SK-N-SH (cell line): ENCODE measurements at regions not wholly inside any gene's neighbourhood (a gene's known extent, or its start where the extent isn't known, plus 50 kb on each side); places are given as distances from the start of the nearest gene placed in this dataset.
"Not testable (repeated sequence)": the region's sequence is repeated elsewhere in the genome, so short reads cannot be mapped to it uniquely, and the experiment has no call there.

Experiments used
- NRF1 ChIP-seq: IDR thresholded peaks from 2 replicates; pipeline ENCODE4 v1.6.1; 2012; ENCODE audit warnings: low read depth, mild to moderate bottlenecking, low read length
- RFX5 ChIP-seq: IDR thresholded peaks from 2 replicates; pipeline ENCODE4 v1.6.1; 2012; ENCODE audit warnings: mild to moderate bottlenecking, improper control_type of control experiment, low read length
- TAF1 ChIP-seq: IDR thresholded peaks from 2 replicates; pipeline ENCODE4 v1.6.1; 2012; ENCODE audit warnings: low read depth, mild to moderate bottlenecking, low read length, moderate library complexity, borderline replicate concordance
- TEAD4 ChIP-seq: IDR thresholded peaks from 2 replicates; pipeline ENCODE4 v1.4.0; 2012; ENCODE audit warnings: mild to moderate bottlenecking, borderline replicate concordance; ENCODE audit not compliant: insufficient read depth
- YY1 ChIP-seq: IDR thresholded peaks from 2 replicates; pipeline ENCODE4 v1.4.0; 2012; ENCODE audit warnings: low read depth, mild to moderate bottlenecking
- TF ChIP-seq, protein P1 (sequence below): fragments of 200-600 bp; sonication (generic); IDR thresholded peaks from 2 replicates; pipeline ENCODE4 v1.6.1; 2017; ENCODE audit warnings: antibody characterized with exemption, mild to moderate bottlenecking, moderate library complexity
- TF ChIP-seq, protein P2 (sequence below): IDR thresholded peaks from 2 replicates; pipeline ENCODE4 v1.6.1; 2012; ENCODE audit warnings: mild to moderate bottlenecking, low read depth, low read length, moderate library complexity
- TF ChIP-seq, protein P3 (sequence below): IDR thresholded peaks from 2 replicates; pipeline ENCODE4 v1.4.0; 2012; ENCODE audit warnings: low read depth
- TF ChIP-seq, protein P4 (sequence below): fragments of 150-350 bp; IDR thresholded peaks from 2 replicates; pipeline ENCODE4 v1.6.1; 2017; ENCODE audit warnings: antibody characterized with exemption, low read length, low read depth, borderline replicate concordance

DNA sequence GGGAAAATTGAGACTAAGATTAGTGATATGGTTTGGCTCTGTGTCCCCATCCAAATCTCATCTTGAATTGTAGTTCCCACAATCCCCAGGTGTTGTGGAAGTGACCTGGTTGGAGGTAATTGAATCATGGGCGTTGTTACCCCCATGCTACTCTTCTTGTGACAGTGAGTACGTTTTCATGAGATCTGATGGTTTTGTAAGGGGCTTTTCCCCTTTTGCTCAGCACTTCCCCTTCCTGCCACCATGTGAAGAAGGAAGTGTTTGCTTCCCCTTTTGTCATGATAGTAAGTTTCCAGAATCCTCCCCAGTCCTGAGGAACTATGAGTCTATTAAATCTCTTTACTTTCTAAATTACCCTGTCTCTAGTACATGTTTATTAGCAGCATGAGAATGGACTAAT lies 729.9 kb upstream of the TPTE start:
- TF ChIP-seq, protein P1, sequence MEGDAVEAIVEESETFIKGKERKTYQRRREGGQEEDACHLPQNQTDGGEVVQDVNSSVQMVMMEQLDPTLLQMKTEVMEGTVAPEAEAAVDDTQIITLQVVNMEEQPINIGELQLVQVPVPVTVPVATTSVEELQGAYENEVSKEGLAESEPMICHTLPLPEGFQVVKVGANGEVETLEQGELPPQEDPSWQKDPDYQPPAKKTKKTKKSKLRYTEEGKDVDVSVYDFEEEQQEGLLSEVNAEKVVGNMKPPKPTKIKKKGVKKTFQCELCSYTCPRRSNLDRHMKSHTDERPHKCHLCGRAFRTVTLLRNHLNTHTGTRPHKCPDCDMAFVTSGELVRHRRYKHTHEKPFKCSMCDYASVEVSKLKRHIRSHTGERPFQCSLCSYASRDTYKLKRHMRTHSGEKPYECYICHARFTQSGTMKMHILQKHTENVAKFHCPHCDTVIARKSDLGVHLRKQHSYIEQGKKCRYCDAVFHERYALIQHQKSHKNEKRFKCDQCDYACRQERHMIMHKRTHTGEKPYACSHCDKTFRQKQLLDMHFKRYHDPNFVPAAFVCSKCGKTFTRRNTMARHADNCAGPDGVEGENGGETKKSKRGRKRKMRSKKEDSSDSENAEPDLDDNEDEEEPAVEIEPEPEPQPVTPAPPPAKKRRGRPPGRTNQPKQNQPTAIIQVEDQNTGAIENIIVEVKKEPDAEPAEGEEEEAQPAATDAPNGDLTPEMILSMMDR, result not testable (repeated sequence)
- TF ChIP-seq, protein P2, sequence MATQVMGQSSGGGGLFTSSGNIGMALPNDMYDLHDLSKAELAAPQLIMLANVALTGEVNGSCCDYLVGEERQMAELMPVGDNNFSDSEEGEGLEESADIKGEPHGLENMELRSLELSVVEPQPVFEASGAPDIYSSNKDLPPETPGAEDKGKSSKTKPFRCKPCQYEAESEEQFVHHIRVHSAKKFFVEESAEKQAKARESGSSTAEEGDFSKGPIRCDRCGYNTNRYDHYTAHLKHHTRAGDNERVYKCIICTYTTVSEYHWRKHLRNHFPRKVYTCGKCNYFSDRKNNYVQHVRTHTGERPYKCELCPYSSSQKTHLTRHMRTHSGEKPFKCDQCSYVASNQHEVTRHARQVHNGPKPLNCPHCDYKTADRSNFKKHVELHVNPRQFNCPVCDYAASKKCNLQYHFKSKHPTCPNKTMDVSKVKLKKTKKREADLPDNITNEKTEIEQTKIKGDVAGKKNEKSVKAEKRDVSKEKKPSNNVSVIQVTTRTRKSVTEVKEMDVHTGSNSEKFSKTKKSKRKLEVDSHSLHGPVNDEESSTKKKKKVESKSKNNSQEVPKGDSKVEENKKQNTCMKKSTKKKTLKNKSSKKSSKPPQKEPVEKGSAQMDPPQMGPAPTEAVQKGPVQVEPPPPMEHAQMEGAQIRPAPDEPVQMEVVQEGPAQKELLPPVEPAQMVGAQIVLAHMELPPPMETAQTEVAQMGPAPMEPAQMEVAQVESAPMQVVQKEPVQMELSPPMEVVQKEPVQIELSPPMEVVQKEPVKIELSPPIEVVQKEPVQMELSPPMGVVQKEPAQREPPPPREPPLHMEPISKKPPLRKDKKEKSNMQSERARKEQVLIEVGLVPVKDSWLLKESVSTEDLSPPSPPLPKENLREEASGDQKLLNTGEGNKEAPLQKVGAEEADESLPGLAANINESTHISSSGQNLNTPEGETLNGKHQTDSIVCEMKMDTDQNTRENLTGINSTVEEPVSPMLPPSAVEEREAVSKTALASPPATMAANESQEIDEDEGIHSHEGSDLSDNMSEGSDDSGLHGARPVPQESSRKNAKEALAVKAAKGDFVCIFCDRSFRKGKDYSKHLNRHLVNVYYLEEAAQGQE, result not testable (repeated sequence)
- TF ChIP-seq YY1, RFX5, TEAD4, TAF1, NRF1: not testable (repeated sequence)
- TF ChIP-seq, protein P3, sequence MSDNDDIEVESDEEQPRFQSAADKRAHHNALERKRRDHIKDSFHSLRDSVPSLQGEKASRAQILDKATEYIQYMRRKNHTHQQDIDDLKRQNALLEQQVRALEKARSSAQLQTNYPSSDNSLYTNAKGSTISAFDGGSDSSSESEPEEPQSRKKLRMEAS, result not testable (repeated sequence)
- TF ChIP-seq, protein P4, sequence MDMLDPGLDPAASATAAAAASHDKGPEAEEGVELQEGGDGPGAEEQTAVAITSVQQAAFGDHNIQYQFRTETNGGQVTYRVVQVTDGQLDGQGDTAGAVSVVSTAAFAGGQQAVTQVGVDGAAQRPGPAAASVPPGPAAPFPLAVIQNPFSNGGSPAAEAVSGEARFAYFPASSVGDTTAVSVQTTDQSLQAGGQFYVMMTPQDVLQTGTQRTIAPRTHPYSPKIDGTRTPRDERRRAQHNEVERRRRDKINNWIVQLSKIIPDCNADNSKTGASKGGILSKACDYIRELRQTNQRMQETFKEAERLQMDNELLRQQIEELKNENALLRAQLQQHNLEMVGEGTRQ, result not testable (repeated sequence)
